Lung microvascular endothelial cell (primary cell): ENCODE measurements at regions not wholly inside any gene's neighbourhood (a gene's known extent, or its start where the extent isn't known, plus 50 kb on each side); places are given as distances from the start of the nearest gene placed in this dataset.

ENCODE experiments used
- DNase-seq, 2 donors: peaks; one replicate each; pipeline versions ENCODE4 v3.0.0 to v3.0.0-alpha.2; 2010; ENCODE audit warnings: low read depth in 2 of 2

DNA sequence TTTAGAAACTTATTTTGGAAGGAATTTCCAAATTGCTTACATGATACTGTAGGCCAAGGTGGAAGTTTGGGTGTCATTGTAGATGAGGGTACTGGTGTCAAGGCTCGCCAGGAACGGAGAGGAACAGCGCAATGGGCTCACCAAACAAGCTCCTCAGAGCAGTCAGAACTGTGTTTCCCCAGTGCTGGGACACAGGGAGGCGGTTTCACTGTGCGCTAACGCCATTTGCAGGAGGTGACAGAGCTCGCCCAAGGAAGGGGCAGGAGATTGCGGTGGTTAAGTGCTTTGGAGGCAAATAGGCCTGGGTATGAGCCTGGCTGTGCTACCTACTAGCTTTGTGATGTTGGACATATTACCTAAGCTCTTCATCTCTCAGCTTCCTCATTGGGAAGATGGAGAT lies 57.3 kb downstream of the HHEX start:
- no peak for DNase-seq

GRCh38 chr10:92747600-92747999 lies 57.8 kb downstream of the HHEX start:
- DNase-seq, result no peak

DNA sequence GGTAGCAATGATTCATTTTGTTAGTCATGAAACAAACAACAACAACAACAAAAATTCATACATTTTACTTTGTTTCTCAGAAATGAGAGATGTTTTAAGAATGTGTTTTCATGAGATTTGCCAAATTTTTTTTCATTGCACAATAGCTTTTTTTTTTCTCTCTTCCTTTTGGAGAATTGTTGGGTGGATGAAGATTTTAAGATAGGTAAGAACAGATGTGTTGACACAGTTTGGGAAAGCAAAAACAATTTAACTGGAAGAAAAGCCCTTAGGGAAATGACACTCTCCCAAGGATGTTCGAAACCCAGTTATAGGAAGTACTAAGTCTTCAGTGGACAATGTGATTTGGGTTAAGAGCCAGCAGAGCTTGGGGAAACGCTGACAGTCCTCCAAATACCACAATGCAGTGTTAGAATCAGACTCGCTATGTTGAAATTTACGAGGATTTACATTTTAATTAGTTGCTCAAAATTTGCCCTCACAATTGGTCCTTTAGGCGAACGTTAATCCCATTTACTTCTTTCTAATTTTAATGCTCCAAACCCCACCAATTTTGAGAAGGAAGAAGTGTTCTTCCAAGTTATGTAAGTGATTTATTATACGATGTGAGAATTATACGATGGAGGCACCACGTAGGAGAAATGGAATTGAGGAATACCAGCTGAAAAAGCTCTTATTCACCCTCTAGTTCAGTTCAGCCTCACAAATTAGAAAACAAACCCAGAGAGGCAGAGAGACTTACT lies 61.2 kb downstream of the HHEX start:
- peak in 1 of 2 donors; percentile 18 for DNase-seq

DNA sequence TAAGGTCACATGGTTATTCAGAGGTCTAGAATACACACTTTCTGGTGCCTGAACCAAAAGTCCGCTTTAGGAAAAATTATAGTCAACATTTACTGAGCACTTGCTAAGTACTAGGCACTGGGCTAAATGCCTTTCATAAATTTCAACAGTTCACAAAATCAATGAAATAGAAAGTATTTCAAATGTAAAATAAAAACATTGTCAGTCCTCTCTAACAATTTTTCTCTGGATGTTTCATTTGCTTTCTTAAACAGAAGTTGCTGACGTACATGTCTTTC lies 61.7 kb downstream of the HHEX start:
- no peak for DNase-seq

DNA sequence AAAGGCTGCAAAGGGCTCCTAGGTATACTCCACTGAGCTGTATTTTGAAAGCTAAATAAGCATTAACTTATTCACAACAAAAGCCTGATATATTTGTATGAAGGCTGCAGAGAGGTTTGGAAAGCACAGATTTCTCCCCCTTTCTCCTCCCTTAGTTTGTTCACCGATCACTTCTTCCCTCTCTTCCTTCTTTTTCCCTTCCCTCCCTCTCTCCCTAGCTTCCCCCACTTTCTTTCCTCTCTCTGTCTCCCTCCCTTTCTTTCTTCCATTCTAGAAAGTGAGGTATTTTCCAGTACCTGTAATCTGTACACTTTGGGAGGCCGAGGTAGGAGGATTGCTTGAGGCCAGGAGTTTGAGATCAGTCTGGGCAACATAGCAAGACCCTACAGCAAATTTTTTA lies 62.1 kb downstream of the HHEX start:
- no peak for DNase-seq

DNA sequence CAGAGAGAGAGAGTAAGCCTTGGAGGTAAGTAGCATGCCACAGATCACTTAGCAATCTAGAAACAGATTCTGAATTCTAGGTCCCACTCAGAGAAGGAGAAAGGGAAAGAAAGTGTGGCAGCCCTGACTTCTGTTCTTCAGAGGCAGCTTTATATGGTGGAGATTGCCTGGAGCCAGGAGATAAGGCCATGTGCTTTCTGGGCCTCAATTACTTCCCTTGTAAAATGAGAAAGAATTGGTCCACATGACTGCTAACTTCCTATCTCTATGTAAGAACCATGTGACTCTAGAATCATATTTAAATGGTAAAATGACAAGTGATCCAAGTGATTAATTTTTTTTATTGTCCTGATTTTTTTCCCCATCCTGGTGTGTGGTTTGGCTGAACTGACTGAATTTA lies 64.1 kb downstream of the HHEX start:
- peak; percentile 12 to 40 for DNase-seq

DNA sequence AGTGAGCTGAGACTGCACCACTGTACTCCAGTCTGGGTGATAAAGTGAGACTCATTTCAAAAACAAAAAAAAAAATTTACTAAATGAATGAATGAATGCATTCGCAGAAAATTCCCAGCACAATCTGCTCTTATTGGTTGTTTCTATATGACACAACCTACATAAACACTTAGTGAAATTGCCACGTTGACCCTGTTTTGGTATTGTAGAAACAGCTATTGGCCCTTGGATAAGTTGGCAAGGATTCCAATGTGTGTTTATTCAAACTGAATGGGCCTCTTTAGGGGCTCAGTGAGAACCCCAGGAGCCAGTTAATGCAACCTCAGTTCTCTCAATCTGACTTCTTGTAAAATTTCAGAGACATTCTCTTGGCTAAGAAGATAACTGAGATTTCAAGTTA lies 66.0 kb downstream of the HHEX start:
- peak; percentile 38 to 71 for DNase-seq

GRCh38 chr10:92756201-92757065 lies 66.7 kb downstream of the HHEX start:
- peak; percentile 91 to 94 for DNase-seq

DNA sequence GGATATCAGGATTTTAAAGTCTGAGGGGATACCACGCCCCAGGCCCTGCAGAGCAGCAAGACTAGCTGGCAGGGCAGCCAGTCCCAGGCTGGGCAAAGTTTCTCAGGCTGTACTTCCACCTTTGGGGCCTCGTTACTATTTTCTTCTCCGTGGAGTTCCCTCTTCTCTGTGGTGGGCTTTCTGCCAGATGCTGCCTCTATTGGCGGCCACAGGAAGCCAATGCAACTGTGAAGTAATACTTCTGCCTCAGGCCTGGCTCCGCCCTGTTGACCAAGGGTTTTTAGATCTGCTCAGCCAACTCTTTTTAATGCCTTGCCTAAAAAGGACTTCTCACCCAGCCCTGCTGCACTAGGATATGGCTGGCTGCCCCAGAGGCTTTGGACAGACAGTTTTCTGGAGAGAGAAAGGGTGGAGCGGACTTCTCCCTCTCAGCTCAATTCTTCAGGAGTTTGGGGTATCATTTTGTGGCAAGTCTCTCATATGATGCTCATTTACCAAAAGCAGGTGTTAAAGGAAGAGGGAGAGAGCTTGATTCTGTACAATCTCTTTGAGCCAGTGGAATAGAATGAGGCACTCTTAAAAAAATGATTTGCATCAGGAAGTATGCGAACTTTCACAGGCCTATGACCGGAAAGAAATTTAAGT lies 67.4 kb downstream of the HHEX start:
- peak; percentile 64 to 89 for DNase-seq

DNA sequence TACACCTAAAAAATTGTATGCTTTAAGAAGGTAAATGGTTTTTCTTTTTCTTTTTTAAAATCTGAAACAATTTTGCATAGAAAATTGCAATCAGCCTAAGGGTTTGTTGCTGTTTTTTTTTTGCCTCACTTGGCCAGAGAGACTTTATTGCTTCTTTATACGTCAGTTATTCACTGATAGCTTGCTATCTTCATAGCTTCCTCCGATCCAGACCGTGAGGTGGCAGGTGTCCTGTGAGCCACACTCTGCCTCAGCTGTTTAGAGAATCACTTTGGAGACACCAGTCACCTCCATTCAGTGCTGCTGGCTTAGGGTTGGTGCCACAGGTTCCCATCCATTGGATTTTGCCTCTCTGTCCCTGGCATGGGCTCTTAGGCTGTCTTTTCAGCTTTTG lies 68.0 kb downstream of the HHEX start:
- no peak for DNase-seq

DNA sequence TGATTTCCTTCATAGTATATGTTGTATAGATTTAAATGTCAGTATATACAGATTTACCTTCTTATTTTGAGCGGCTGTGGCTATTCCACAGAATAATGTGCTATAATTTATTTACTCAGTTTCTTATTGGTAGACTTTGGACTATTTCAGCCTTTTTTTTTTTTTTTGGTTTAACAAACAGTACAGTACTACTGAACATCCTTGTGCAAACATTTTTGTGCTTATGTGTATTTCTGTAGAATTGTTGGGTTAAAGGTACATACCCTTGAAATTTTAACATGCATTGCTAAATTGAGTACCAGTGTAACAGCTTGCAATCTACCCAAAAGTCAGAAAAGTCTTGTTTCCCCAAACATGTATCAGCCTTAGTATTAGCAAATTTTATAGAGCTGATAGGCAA lies 68.8 kb downstream of the HHEX start:
- DNase-seq, result no peak

- DNase-seq, result peak in 1 of 2 donors; percentile 85
Measured at GRCh38 chr10:92760609-92761008, 70.9 kb downstream of the HHEX start.

DNA sequence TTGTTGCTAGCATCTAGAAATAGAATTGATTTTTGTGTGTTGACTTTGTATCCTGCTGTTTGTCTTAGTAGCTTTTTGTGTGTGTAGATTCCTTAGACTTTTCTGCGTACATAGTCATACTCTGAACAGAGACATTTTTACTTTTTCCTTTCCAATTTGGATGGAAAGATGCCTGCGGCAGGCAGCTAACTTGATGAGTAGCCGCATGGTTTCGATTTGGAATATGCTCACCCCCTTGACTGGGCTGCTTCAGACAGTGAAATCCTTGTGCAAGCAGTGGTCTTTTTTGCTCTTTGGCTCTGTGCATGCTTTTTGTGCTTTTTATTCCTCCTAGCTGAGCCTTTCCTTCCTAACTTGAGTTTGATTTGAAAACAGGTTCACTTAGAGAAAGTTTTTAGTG lies 71.8 kb downstream of the HHEX start:
- DNase-seq, result no peak

GRCh38 chr10:92763634-92764155 lies 73.9 kb downstream of the HHEX start:
- DNase-seq, result no peak

DNA sequence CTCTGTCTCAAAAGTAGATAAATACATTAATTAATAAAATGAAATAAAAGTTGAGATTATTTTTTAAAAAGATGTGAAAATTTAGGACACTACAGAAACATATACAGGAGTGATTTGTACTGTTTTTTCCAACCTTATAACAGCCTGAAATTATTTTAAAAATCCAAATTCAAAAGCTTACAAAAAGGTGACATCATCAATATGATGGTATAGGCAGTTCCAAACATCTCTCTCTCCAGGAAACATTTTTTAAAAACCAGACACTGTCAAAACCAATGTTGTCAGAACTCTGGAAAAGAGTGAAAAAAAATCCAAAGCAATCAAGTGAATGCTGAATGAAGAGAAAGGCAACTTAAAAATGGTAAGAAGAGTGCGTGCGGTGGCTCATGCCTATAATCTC lies 76.7 kb downstream of the HHEX start:
- no peak for DNase-seq

DNA sequence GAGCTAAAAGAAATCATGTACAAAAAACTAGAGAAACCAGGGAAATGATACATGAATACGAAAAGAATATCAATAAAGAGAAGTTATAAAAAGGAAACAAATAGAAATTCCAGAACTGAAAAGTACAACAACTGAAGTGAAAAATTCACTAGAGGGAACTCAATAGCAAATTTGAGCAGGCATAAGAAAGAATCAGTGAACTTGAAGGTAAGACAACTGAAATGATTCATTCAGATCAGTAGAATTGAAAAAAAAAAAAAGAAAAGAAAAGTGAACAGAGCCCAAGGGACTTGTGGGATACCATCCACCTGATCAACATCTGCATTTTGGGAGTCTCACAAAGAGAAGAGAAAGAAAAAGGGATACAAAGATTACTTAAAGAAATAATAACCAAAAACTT lies 78.3 kb downstream of the HHEX start:
- no peak for DNase-seq

DNA sequence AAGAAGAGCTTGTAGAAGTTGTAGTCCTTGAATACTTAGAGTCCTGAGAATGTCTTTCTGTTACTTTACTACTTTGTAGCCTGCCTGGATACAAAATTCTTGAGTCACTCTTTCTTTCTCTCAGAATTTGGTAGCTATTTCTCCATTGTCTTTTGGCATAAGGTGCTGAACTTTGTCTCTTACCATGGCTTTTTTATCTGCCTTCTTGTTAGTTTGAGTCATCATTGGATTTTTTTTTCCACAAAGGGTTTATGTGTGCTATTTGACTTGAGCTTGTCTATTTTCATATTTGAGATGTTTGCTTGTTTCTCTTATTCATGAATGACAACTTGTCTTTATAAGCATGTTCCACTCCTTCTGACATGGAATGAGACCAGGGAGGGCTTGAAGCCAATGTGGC lies 74.5 kb upstream of the EXOC6 start:
- no peak for DNase-seq

- DNase-seq, result no peak
Measured at GRCh38 chr10:92778091-92778490, 70.2 kb upstream of the EXOC6 start.

DNA sequence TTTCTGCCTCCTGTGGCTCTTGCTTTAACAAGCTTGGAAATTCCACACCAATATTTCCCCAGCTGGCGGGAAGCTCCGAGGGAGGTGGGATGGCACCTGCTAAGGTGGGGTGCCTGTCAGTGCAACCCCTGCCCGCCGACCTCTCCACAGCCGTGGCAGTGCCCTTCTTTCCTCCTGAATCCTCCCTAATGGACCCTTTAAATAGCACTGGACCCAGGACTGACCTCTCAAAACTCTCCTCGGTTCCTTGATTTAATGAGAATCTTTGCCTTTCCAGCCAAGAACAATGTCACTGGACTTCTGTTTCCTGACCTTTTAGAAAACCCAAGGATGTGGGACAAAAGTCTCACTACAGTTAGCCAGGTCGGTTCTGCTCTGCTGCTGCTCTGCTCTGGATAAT lies 63.2 kb upstream of the EXOC6 start:
- DNase-seq, result no peak

- no peak for DNase-seq
Measured at GRCh38 chr10:92787557-92788152, 60.7 kb upstream of the EXOC6 start.

DNA sequence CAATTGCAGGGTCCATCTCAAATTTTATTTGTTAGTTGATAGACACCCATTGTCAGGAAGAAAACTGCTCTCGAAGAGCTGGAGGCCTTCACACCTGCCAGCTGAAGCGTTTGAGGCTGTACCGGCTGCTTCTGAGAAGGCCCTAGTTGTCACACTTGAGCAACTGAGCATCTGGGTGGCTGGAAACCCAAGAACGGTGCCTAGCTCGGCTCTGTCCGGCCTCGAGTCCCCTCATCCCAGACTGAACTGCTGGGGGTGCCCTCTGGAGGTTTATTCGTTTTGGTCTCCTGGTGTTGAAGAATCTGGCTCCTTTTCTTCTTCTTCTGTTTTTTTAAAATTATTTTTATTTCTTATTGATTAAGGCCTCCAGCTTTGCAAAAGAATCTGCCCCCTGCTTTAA lies 59.3 kb upstream of the EXOC6 start:
- no peak for DNase-seq

DNA sequence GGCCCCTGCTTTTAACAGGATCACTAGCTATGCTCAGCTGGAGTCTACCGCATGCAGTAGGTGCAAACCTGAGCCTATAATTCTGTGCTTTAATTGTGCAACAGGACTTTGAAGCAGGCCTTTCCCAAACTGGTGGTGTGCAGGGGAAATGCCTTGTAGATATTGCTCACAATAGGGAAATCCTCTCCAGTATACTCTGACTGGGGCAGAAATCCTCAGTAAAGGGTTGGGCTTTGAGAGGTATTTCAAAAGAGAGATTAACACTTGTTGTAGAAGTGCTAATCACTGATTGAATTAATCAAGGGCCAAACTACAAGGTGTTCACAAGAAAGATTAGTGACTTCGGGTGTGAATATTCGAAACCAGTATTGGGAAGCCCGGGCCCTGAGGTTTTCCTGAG lies 58.5 kb upstream of the EXOC6 start:
- no peak for DNase-seq
